ENCODE measurements at regions not wholly inside any gene's neighbourhood (a gene's known extent, or its start where the extent isn't known, plus 50 kb on each side); places are given as distances from the start of the nearest gene placed in this dataset.

DNA sequence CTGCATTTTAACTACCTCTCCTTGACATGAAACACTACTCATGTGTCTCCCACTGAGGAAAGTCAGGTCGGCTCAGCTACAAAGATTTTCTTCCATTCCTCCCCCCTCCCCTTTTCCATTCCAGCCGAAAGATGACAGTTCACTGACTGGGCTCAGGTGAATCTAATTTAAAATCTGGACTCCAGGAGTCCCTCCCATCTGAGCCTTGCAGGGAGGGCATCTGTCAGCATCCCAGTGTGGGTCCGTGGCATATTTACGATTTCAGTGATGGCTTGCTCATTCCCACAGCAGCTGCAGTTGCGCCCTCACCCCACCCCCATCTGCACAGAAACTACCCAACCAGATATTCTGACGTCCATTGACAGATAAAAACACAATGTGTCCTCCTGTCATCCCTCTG lies 153.7 kb upstream of the ARRDC4 start:
- Mint-ChIP-seq H3K27me3 (ENCODE audit: low read depth) (peaks cover 6% of the 10 kb centered on the region), H3K36me3 (ENCODE audit: low read depth) (no peaks in the 10 kb centered on the region), H3K4me1 (ENCODE audit: low read depth) (no peaks in the 10 kb centered on the region), H3K4me3 (no peak overlapping the region), H3K27ac (no peak overlapping the region), H3K9me3 (peaks cover 6% of the 10 kb centered on the region)
- DNase-seq: no peak
- intact Hi-C loops (cut with micrococcal nuclease): no loop called here
- CTCF ChIA-PET: no interaction called here

DNA sequence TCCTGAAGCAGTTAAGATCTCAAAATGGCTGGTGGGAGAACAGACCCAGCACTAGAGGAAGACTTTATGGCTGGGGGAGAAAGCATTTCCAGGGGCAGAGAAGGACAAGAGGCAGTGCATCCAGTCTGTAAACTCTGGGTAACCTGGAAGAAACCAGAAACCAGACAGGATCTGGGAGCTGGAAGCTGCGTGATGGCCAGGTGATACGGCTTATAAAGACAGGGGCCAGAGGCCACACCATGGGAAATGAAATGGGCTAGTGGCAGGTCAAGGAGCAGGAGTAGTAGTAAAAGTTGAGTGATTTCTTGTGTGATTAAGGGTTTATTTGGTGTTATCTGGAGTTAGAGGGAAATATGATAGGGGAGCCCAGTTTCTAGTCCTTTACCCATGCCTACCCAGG lies 144.7 kb upstream of the ARRDC4 start:
- CTCF ChIA-PET: no interaction called here
- Mint-ChIP-seq H3K9me3 (peaks cover 5% of the 10 kb centered on the region), H3K27ac (no peak overlapping the region), H3K4me1 (ENCODE audit: low read depth) (peaks cover 5% of the 10 kb centered on the region), H3K36me3 (ENCODE audit: low read depth) (no peaks in the 10 kb centered on the region), H3K4me3 (no peak overlapping the region), H3K27me3 (ENCODE audit: low read depth) (peaks cover 6% of the 10 kb centered on the region)
- intact Hi-C loops (cut with micrococcal nuclease): no loop called here
- no peak for DNase-seq

DNA sequence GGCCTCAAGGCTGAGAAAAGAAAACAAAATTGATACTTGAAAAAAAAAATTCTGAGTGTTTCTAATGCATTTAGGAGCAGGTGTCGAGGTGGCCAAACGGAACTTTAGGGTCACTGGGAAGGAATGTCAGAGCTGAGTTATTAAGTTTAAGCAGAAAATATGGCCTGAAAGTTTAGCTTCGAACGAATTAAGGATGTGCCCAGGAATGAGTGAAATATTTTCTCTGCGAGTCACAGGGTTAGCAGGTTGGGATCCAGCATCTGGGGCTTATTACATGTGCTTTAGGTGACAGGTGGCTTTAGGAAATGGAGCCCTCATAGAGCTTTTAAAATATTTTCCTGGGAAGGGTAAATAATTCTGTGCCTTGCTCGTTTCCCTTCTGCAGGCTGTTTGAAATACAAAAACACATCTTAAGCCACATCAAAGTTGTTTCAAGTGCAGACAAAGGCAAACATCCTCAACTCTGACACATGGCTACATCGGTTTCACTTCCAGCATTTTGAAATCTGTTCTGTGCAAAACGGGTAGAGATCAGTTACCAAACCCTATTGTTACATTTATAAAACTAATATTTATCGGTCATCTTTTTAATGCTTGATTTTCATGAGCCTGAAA lies 143.1 kb upstream of the ARRDC4 start:
- CTCF ChIA-PET: no interaction called here
- H3K4me3 Mint-ChIP-seq: no peak overlapping the region

DNA sequence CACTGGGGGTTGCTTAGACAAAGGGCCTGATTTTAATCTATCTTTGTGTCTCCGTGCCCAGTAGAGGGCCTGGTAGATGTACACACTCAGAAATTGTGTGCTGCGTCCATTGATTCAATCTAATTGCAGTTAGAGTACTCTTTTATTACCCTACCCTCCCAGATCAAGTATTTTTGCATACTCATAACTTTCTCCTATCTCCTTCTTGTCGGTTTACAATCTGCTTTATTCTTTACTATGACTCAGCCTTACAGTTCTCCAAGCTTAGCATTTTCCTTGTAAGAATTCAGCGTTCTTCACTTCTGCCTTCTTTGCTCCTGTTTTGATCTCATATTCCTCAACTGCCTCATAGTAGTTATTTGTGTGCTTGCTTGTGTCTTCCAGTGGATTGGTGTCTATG lies 124.5 kb upstream of the ARRDC4 start:
- Mint-ChIP-seq H3K4me3 (no peak overlapping the region), H3K4me1 (ENCODE audit: low read depth) (no peaks in the 10 kb centered on the region), H3K9me3 (peaks cover 1% of the 10 kb centered on the region), H3K36me3 (ENCODE audit: low read depth) (no peaks in the 10 kb centered on the region), H3K27ac (no peak overlapping the region), H3K27me3 (ENCODE audit: low read depth) (peaks cover 4% of the 10 kb centered on the region)
- DNase-seq: no peak
- CTCF ChIA-PET: no interaction called here
- intact Hi-C loops (cut with micrococcal nuclease): no loop called here

More for the DNA sequence above, 143.1 kb upstream of the ARRDC4 start:
- intact Hi-C loops (cut with micrococcal nuclease): no loop called here
- no peaks in the 10 kb centered on the region for H3K36me3 Mint-ChIP-seq (ENCODE audit: low read depth)
- peaks cover 6% of the 10 kb centered on the region for H3K27me3 Mint-ChIP-seq (ENCODE audit: low read depth)
- H3K27ac Mint-ChIP-seq: no peak overlapping the region
- no peak for DNase-seq
- H3K9me3 Mint-ChIP-seq: peaks cover under 1% of the 10 kb centered on the region
- H3K4me1 Mint-ChIP-seq (ENCODE audit: low read depth): peaks cover 5% of the 10 kb centered on the region

DNA sequence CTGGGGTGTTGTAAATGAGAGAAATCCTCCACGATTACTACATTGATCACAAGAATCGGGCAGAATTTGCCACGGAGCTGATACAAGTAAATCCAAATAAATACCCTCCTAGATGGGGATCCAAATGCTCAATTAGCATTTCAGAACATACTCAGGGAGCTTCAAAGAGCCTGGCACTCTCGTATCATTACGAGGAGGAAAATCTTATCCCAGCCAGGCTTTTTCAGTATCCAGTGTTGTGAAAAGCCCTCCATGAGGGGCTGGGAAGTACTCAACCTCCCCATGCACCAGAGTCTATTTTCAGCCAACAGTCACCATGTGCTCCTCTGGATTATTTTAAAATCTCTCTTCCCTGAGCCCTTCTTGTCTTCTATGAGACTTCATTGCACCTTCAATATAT lies 122.6 kb upstream of the ARRDC4 start:
- H3K27me3 Mint-ChIP-seq (ENCODE audit: low read depth): peaks cover 4% of the 10 kb centered on the region
- intact Hi-C loops (cut with micrococcal nuclease): no loop called here
- CTCF ChIA-PET: no interaction called here
- H3K4me3 Mint-ChIP-seq: no peak overlapping the region
- peaks cover 1% of the 10 kb centered on the region for H3K9me3 Mint-ChIP-seq
- no peaks in the 10 kb centered on the region for H3K36me3 Mint-ChIP-seq (ENCODE audit: low read depth)
- no peaks in the 10 kb centered on the region for H3K4me1 Mint-ChIP-seq (ENCODE audit: low read depth)
- DNase-seq: no peak
- no peak overlapping the region for H3K27ac Mint-ChIP-seq

DNA sequence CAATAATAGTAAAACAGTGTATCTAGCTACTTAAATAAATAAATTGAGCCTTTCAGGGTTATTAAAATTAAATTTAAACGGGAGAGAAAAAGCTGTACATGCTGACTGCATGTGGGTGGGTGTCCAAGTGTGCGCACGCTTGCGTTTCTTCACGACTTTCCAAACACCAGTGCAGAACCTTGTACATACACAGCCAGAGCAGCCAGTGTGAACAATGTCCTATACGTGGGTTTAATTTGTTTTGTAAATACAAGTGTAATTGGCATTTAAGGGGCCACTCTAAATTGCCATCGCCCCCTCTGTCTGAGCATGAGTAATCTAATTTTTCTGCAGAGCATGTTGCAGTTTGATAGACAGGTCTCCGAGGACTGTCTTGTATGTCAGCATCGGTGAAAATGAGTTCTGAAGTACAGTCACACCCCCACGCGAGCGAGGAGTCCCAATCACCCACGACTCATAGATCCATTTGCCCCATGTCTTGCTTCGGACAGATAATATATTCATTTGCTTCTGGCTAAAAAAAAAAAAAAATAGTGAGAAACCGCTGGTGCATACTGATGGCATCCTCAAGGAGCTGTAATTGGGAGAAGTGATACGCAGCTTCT lies 121.8 kb upstream of the ARRDC4 start:
- H3K36me3 Mint-ChIP-seq (ENCODE audit: low read depth): no peaks in the 10 kb centered on the region
- no peak overlapping the region for H3K27ac Mint-ChIP-seq
- no peak overlapping the region for H3K4me3 Mint-ChIP-seq
- CTCF ChIA-PET: no interaction called here
- H3K27me3 Mint-ChIP-seq (ENCODE audit: low read depth): peaks cover 5% of the 10 kb centered on the region
- H3K9me3 Mint-ChIP-seq: peaks cover 1% of the 10 kb centered on the region
- no peaks in the 10 kb centered on the region for H3K4me1 Mint-ChIP-seq (ENCODE audit: low read depth)
- no peak for DNase-seq
- intact Hi-C loops (cut with micrococcal nuclease): no loop called here

DNA sequence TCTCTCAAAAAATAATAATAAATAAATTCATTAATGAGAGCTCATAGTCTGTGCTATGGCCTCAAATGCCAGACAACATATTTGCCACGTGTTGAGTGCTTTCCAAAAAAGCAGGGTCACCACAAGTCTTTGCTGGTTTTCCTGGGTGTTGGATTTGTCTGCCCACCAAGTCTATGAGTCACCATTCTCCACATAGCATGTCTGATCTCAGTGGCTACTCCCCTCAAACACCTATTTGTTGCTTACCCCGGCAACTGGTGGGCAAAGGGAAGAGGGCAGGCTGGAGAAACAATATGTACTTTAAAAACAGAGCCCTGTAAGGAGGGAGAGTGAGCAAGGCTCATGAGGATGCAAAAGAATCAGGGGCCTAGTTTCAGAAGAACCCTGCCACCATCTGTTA lies 120.0 kb upstream of the ARRDC4 start:
- no peak for DNase-seq
- H3K4me1 Mint-ChIP-seq (ENCODE audit: low read depth): no peaks in the 10 kb centered on the region
- no peak overlapping the region for H3K27ac Mint-ChIP-seq
- no peaks in the 10 kb centered on the region for H3K9me3 Mint-ChIP-seq
- H3K4me3 Mint-ChIP-seq: no peak overlapping the region
- intact Hi-C loops (cut with micrococcal nuclease): no loop called here
- CTCF ChIA-PET: no interaction called here
- peaks cover 5% of the 10 kb centered on the region for H3K27me3 Mint-ChIP-seq (ENCODE audit: low read depth)
- no peaks in the 10 kb centered on the region for H3K36me3 Mint-ChIP-seq (ENCODE audit: low read depth)

DNA sequence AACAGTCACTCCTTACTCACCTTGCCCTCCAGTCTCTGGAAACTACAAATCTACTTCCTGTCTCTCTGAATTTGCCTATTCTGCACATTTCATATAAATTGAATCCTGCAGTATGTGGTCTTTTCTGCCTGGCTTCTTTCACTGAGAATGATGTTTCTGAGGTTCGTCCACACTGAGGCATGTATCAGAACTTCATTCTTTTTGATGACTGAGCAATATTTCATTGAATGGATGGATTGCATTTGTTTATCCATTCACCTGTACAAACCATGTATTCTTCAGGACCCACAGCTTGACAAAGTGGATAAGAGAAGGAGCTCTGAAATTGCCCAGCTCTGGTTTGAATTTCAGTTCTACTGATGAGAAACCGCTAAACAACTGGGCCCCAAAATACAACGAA lies 118.9 kb upstream of the ARRDC4 start:
- intact Hi-C loops (cut with micrococcal nuclease): no loop called here
- no peak overlapping the region for H3K27ac Mint-ChIP-seq
- H3K27me3 Mint-ChIP-seq (ENCODE audit: low read depth): peaks cover 5% of the 10 kb centered on the region
- no peaks in the 10 kb centered on the region for H3K9me3 Mint-ChIP-seq
- no peak for DNase-seq
- H3K4me1 Mint-ChIP-seq (ENCODE audit: low read depth): no peaks in the 10 kb centered on the region
- H3K4me3 Mint-ChIP-seq: no peak overlapping the region
- CTCF ChIA-PET: no interaction called here
- H3K36me3 Mint-ChIP-seq (ENCODE audit: low read depth): no peaks in the 10 kb centered on the region

DNA sequence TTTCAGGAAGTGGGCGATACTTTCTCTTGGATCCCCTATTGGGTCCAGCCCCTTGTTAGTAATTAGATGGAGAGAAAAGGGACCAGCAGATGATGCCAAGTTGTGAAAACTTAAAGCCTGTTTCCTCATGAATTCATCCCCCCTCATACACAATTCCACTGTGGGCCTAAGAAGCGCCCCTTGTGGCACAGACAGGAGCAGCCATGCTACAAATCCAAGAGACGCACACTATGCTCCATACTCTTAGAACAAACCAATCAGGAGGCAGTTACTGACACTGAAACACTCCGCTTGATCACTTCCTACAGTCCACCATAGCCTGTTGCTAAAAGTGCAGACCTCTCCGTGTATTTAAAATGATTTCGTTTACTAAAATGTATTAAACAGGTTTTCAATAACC lies 111.3 kb upstream of the ARRDC4 start:
- Mint-ChIP-seq H3K36me3 (ENCODE audit: low read depth) (no peaks in the 10 kb centered on the region), H3K9me3 (no peaks in the 10 kb centered on the region), H3K27me3 (ENCODE audit: low read depth) (peaks cover 3% of the 10 kb centered on the region), H3K4me1 (ENCODE audit: low read depth) (no peaks in the 10 kb centered on the region), H3K27ac (no peak overlapping the region), H3K4me3 (no peak overlapping the region)
- CTCF ChIA-PET: no interaction called here
- no peak for DNase-seq
- intact Hi-C loops (cut with micrococcal nuclease): no loop called here

DNA sequence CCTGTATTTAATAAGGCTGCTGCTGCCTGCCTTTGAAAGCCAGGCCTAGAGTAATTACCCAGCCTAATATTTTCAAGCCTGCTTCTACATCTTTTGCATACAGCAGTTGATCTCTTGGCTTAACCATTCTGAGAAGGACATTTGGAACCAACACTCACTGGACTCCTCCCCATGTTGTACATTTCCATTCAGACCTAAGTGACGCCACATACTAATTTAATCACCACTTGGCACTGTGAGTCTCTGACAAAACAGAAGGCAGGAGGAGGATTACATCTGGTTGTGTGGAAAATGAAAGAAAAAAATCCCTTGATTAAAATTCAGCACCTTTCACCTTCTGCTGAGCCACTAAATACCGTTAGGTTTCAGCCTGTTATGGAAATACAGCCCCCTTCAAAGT lies 102.2 kb upstream of the ARRDC4 start:
- CTCF ChIA-PET: no interaction called here
- DNase-seq: no peak
- Mint-ChIP-seq H3K4me3 (no peak overlapping the region), H3K36me3 (ENCODE audit: low read depth) (no peaks in the 10 kb centered on the region), H3K4me1 (ENCODE audit: low read depth) (no peaks in the 10 kb centered on the region), H3K27ac (no peak overlapping the region), H3K9me3 (peaks cover 1% of the 10 kb centered on the region), H3K27me3 (ENCODE audit: low read depth) (peaks cover 11% of the 10 kb centered on the region)
- intact Hi-C loops (cut with micrococcal nuclease): no loop called here

DNA sequence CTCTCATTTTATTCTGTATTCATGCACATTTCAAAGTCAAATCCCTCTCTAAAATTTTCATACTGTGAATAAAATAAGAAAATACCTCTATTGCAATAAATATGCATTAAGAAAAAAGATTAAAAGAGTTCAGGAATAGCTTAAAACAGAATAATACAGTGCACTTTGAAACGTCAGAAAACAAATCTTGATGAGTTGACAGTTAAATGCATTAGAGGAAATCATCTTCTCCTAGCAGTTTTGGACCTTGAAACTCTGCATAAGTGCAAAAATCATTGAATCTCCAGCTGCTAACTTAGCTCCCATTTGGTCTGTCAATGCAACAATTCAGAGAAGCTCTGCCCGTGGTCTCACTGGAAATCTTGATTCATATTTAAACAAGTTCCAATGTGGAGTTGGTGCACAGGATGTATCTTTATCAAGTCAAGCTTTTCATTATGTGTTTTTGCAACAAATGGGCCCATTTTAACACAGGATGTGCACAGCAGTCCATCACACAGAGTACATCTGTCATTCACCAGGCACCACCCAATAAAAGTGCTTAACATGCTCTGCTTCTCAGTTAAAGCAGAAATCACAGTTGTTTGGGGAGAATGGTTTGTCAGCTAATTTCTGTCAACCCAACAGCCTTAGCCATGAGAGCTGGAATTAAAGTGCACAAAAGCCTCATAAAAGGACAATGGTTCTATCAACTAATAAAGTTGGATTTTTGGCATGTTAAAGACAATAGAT lies 98.8 kb upstream of the ARRDC4 start:
- DNase-seq: no peak
- Mint-ChIP-seq H3K4me1 (ENCODE audit: low read depth) (no peaks in the 10 kb centered on the region), H3K9me3 (peaks cover 1% of the 10 kb centered on the region), H3K27ac (no peak overlapping the region), H3K27me3 (ENCODE audit: low read depth) (peaks cover 20% of the 10 kb centered on the region), H3K4me3 (no peak overlapping the region), H3K36me3 (ENCODE audit: low read depth) (no peaks in the 10 kb centered on the region)
- intact Hi-C loops (cut with micrococcal nuclease): no loop called here
- CTCF ChIA-PET: no interaction called here

DNA sequence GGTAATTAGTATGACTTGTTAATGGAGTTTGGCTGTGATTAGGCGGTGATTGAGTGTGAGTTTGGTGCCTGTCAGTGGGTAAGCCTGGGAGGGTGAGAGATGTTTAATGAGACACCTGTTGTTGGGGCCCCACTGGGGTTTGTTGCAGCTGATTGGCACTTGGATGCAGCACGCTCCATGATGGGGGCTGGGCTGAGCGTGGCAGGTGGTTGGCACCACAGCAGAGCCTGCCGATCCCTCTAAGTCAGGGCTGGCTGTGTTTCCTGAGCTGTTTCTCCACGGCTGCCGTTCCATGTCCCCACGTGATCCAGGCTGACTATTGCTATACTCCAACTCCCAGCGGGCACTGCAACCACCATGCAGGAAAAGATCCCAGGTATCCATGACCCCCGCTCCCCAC lies 93.5 kb upstream of the ARRDC4 start:
- no peak overlapping the region for H3K4me3 Mint-ChIP-seq
- intact Hi-C loops (cut with micrococcal nuclease): no loop called here
- no peak for DNase-seq
- H3K27ac Mint-ChIP-seq: no peak overlapping the region
- peaks cover 1% of the 10 kb centered on the region for H3K9me3 Mint-ChIP-seq
- no peaks in the 10 kb centered on the region for H3K4me1 Mint-ChIP-seq (ENCODE audit: low read depth)
- H3K36me3 Mint-ChIP-seq (ENCODE audit: low read depth): no peaks in the 10 kb centered on the region
- CTCF ChIA-PET: interaction anchor here (0.6 kb wide), 1 partner anchor 49 kb away, joined by 5 read pairs; no protein-coding TSS in a partner anchor
- H3K27me3 Mint-ChIP-seq (ENCODE audit: low read depth): peaks cover 25% of the 10 kb centered on the region

DNA sequence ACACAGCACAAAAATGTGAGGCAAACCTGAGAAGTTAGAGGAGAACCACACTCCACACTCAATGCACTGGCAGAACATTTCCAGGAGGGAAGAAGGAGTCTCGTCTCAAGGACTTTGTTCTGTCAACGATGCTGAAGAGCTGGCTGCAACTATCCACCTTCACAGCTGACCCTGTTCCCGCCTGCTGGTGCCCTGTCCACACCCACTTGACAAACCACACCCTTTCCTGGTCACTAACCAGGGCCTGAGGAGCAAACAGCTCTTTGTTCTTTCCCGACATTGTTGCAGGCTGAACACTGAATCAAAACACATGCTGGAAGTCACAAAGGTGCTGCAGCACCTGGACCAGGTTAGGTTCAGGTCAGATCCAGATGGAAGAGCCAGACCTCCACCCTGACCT lies 92.6 kb upstream of the ARRDC4 start:
- Mint-ChIP-seq H3K9me3 (no peaks in the 10 kb centered on the region), H3K27ac (no peak overlapping the region), H3K4me1 (ENCODE audit: low read depth) (no peaks in the 10 kb centered on the region), H3K36me3 (ENCODE audit: low read depth) (no peaks in the 10 kb centered on the region), H3K27me3 (ENCODE audit: low read depth) (peaks cover 25% of the 10 kb centered on the region), H3K4me3 (no peak overlapping the region)
- intact Hi-C loops (cut with micrococcal nuclease): no loop called here
- CTCF ChIA-PET: no interaction called here
- DNase-seq: no peak

All from activated naive CD4-positive, alpha-beta T cell treated with anti-CD3 and anti-CD28 coated beads for 36 hours (primary cell).